NT2/D1 (cell line): ENCODE measurements at regions not wholly inside any gene's neighbourhood (a gene's known extent, or its start where the extent isn't known, plus 50 kb on each side); places are given as distances from the start of the nearest gene placed in this dataset.

Experiments used
- YY1 ChIP-seq: IDR thresholded peaks from 2 replicates; pipeline ENCODE4 v1.6.1; 2011; ENCODE audit not compliant: insufficient read length, insufficient read depth
- ZNF274 ChIP-seq: IDR thresholded peaks from 2 replicates; pipeline ENCODE4 v1.6.1; 2011; ENCODE audit warnings: mild to moderate bottlenecking, low read depth, low read length

DNA sequence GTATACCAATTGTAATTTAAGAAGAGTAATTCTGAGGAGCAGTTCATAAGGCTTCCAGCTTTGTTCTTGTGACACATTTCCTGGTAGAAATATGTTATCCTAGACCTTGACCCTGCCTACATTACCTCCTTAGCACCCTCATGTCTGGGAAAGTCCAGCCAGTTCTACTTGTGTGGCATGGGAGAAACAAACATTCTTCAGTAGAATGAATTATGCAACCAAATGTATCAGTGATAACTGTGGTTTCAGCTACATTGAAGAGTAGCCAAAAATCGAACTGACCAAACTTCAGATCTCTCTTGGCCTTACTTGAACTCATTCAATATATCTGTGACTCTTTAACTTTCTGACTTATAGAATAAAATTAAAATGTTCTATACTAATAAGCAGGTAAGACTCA, 308.1 kb upstream of the LYPLAL1 start:
- no peak for TF ChIP-seq ZNF274
- TF ChIP-seq YY1, result no peak
